GM19240 (cell line): ENCODE measurements at regions not wholly inside any gene's neighbourhood (a gene's known extent, or its start where the extent isn't known, plus 50 kb on each side); places are given as distances from the start of the nearest gene placed in this dataset.

ENCODE experiments used
- DNase-seq: peaks from one replicate; pipeline ENCODE4 v3.0.0; 2011; ENCODE audit warnings: low spot score; ENCODE audit not compliant: insufficient read length

- no peak for DNase-seq
Measured at GRCh38 chr15:36239509-36239908, 339.9 kb upstream of the CDIN1 start.

GRCh38 chr15:36251450-36251849 lies 328.0 kb upstream of the CDIN1 start:
- DNase-seq = no peak

GRCh38 chr15:36252146-36252711 lies 327.2 kb upstream of the CDIN1 start:
- DNase-seq = no peak

- no peak for DNase-seq
Measured at GRCh38 chr15:36254426-36254825, 325.0 kb upstream of the CDIN1 start.

GRCh38 chr15:36256404-36256807 lies 323.0 kb upstream of the CDIN1 start:
- no peak for DNase-seq

GRCh38 chr15:36263666-36264065 lies 315.8 kb upstream of the CDIN1 start:
- DNase-seq = no peak

GRCh38 chr15:36265422-36265821 lies 314.0 kb upstream of the CDIN1 start:
- no peak for DNase-seq

- no peak for DNase-seq
Measured at GRCh38 chr15:36271048-36271447, 308.4 kb upstream of the CDIN1 start.

GRCh38 chr15:36275656-36276055 lies 303.8 kb upstream of the CDIN1 start:
- DNase-seq = no peak

- DNase-seq = no peak
Measured at GRCh38 chr15:36278219-36278618, 301.2 kb upstream of the CDIN1 start.

- DNase-seq = no peak
Measured at GRCh38 chr15:36282821-36283220, 296.6 kb upstream of the CDIN1 start.

GRCh38 chr15:36284911-36285310 lies 294.5 kb upstream of the CDIN1 start:
- DNase-seq = no peak

- no peak for DNase-seq
Measured at GRCh38 chr15:36291501-36291900, 287.9 kb upstream of the CDIN1 start.

GRCh38 chr15:36294359-36294758 lies 285.1 kb upstream of the CDIN1 start:
- DNase-seq = no peak

- no peak for DNase-seq
Measured at GRCh38 chr15:36301947-36302346, 277.5 kb upstream of the CDIN1 start.

- DNase-seq = no peak
Measured at GRCh38 chr15:36313021-36313420, 266.4 kb upstream of the CDIN1 start.

- no peak for DNase-seq
Measured at GRCh38 chr15:36313736-36314280, 265.6 kb upstream of the CDIN1 start.

GRCh38 chr15:36315649-36316048 lies 263.8 kb upstream of the CDIN1 start:
- no peak for DNase-seq

GRCh38 chr15:36323615-36324014 lies 255.8 kb upstream of the CDIN1 start:
- no peak for DNase-seq

- no peak for DNase-seq
Measured at GRCh38 chr15:36325206-36325605, 254.2 kb upstream of the CDIN1 start.

GRCh38 chr15:36329592-36329991 lies 249.8 kb upstream of the CDIN1 start:
- no peak for DNase-seq

- DNase-seq = no peak
Measured at GRCh38 chr15:36330598-36330997, 248.8 kb upstream of the CDIN1 start.

- no peak for DNase-seq
Measured at GRCh38 chr15:36331531-36332275, 247.7 kb upstream of the CDIN1 start.
